ENCODE measurements at regions not wholly inside any gene's neighbourhood (a gene's known extent, or its start where the extent isn't known, plus 50 kb on each side); places are given as distances from the start of the nearest gene placed in this dataset.

GRCh38 chr5:103890313-103890712, 327.7 kb upstream of the NUDT12 start:
- H3K4me3 ChIP-seq: no peak overlapping the region
- intact Hi-C loops (cut with DNase I): no loop called here
- H3K9me3 ChIP-seq: no peaks in the 10 kb centered on the region
- H3K4me1 ChIP-seq (replicated peaks): no peaks in the 10 kb centered on the region
- H3K36me3 ChIP-seq: no peaks in the 10 kb centered on the region
- TF ChIP-seq POLR2A (IDR thresholded peaks at IDR 0.05) (no peak), POLR2AphosphoS5 (IDR thresholded peaks at IDR 0.05) (no peak)
- TF ChIP-seq, protein P1, sequence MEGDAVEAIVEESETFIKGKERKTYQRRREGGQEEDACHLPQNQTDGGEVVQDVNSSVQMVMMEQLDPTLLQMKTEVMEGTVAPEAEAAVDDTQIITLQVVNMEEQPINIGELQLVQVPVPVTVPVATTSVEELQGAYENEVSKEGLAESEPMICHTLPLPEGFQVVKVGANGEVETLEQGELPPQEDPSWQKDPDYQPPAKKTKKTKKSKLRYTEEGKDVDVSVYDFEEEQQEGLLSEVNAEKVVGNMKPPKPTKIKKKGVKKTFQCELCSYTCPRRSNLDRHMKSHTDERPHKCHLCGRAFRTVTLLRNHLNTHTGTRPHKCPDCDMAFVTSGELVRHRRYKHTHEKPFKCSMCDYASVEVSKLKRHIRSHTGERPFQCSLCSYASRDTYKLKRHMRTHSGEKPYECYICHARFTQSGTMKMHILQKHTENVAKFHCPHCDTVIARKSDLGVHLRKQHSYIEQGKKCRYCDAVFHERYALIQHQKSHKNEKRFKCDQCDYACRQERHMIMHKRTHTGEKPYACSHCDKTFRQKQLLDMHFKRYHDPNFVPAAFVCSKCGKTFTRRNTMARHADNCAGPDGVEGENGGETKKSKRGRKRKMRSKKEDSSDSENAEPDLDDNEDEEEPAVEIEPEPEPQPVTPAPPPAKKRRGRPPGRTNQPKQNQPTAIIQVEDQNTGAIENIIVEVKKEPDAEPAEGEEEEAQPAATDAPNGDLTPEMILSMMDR (IDR thresholded peaks at IDR 0.05): no peak
- WGBS: 53% methylated on average over 1 of the region's 1 CpG
- H3K27ac ChIP-seq: no peak overlapping the region
- no peak for DNase-seq (ENCODE audit: low spot score)
- H3K27me3 ChIP-seq (replicated peaks; ENCODE audit: insufficient read depth): no peaks in the 10 kb centered on the region

DNA sequence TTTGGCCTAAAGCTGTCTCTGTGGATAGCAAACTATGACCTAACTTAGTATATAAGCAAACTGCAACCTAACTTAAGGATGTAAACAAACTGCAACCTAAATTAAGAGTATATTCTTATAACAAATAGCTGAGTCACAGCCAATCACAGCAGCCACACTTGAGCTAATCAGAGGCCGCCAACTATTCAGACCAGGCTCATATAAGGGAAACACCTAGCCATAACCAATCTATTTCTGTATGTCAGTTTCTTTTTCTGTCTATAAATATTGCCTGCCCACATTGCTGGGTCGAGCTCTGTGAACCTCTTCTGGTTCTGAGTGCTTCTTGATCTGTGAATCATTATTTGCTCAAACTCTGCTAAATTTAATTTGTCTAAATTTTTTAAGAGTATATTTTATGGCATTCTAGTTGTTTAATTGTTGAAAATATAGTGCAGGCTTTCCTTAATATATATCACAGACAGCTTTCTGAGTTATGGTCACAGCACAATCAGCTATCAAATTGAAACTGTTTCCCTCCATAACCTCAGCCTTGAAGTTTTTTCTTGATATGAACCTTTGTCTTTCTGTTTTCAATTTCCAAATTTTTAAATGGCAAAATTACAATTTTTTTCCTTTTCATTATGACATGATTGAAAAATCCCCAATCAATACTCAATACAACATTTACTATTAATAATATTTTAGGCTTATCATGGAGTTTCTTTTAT, 327.1 kb upstream of the NUDT12 start:
- DNase-seq (ENCODE audit: low spot score): no peak
- Histone ChIP-seq H3K4me3 (no peak overlapping the region), H3K9me3 (no peaks in the 10 kb centered on the region), H3K27me3 (replicated peaks; ENCODE audit: insufficient read depth) (no peaks in the 10 kb centered on the region), H3K36me3 (no peaks in the 10 kb centered on the region), H3K4me1 (replicated peaks) (no peaks in the 10 kb centered on the region), H3K27ac (no peak overlapping the region)
- 83% methylated on average over 2 of the region's 2 CpGs for WGBS
- TF ChIP-seq POLR2AphosphoS5 (IDR thresholded peaks at IDR 0.05): no peak
- no peak for TF ChIP-seq POLR2A (IDR thresholded peaks at IDR 0.05)
- TF ChIP-seq, protein P1 (IDR thresholded peaks at IDR 0.05): no peak
- intact Hi-C loops (cut with DNase I): no loop called here

DNA sequence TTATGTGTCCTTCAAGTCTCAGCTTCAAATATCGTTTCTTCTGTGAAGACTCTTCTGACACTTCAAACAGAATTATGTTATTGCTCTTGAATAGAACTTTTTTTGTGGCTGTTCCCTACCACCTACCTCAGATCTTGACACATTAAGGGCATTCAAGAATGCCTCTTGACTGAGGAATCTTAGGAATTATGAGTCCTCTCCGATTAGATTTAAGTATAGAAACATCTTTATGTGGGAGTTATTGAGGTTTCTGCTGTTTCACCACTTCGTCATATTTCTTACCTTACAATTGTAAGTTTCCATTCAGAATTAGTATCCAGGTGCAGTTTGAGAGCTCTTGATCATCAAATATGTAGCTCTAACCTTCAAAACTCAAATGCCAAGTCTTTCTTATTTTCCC, 324.2 kb upstream of the NUDT12 start:
- H3K27me3 ChIP-seq (replicated peaks; ENCODE audit: insufficient read depth): no peaks in the 10 kb centered on the region
- H3K9me3 ChIP-seq: no peaks in the 10 kb centered on the region
- no peak overlapping the region for H3K4me3 ChIP-seq
- no peaks in the 10 kb centered on the region for H3K4me1 ChIP-seq (replicated peaks)
- no peak overlapping the region for H3K27ac ChIP-seq
- WGBS: 86% methylated on average over 3 of the region's 3 CpGs
- no peaks in the 10 kb centered on the region for H3K36me3 ChIP-seq
- intact Hi-C loops (cut with DNase I): no loop called here
- TF ChIP-seq, protein P1 (IDR thresholded peaks at IDR 0.05): no peak
- TF ChIP-seq POLR2A (IDR thresholded peaks at IDR 0.05) (no peak), POLR2AphosphoS5 (IDR thresholded peaks at IDR 0.05) (no peak)
- no peak for DNase-seq (ENCODE audit: low spot score)

DNA sequence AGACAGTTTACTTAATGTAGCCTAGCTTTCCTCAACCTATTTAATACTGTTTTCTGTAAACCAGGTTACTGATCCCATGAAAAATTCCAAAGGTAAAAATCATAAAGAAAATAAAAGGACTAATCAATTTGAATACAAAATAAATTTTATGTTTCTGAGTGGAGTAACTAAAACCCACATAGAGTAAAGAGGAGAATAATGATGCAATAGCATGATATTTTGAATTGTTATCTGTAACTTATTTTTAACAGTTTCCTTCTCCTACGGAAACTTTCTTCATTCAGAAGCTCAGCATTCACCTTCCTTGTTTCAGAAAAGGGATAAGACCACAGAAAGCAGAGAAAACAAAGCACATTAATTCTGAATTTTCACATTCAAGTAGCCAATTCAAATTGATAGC, 320.6 kb upstream of the NUDT12 start:
- Histone ChIP-seq H3K27ac (no peak overlapping the region), H3K4me3 (no peak overlapping the region), H3K9me3 (no peaks in the 10 kb centered on the region), H3K36me3 (no peaks in the 10 kb centered on the region), H3K27me3 (replicated peaks; ENCODE audit: insufficient read depth) (no peaks in the 10 kb centered on the region), H3K4me1 (replicated peaks) (no peaks in the 10 kb centered on the region)
- 88% methylated on average over 1 of the region's 1 CpG for WGBS
- DNase-seq (ENCODE audit: low spot score): no peak
- intact Hi-C loops (cut with DNase I): no loop called here
- TF ChIP-seq POLR2AphosphoS5 (IDR thresholded peaks at IDR 0.05): no peak
- TF ChIP-seq POLR2A (IDR thresholded peaks at IDR 0.05): no peak
- TF ChIP-seq, protein P1 (IDR thresholded peaks at IDR 0.05): no peak

DNA sequence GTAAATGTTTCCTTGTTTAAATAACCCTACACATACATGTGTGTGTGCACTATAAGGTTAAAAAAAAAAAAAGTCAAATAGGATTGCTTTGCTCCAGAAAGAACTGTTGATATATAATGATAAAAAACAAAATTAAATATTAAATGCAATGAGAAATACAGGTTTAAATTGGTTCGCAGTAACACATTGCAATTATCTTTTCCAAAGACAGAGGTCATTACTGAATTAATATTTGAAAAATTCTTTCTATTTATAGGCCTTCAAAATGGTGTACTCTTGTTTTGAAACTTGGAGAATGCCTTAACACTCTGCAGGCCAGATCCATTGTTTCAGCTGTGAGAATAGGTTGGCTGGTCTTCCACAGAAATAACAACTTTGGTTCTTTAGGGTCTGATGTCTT, 319.0 kb upstream of the NUDT12 start:
- Histone ChIP-seq H3K27me3 (replicated peaks; ENCODE audit: insufficient read depth) (no peaks in the 10 kb centered on the region), H3K36me3 (no peaks in the 10 kb centered on the region), H3K27ac (no peak overlapping the region), H3K4me1 (replicated peaks) (no peaks in the 10 kb centered on the region), H3K9me3 (no peaks in the 10 kb centered on the region), H3K4me3 (no peak overlapping the region)
- TF ChIP-seq, protein P1 (IDR thresholded peaks at IDR 0.05): no peak
- TF ChIP-seq POLR2A (IDR thresholded peaks at IDR 0.05) (no peak), POLR2AphosphoS5 (IDR thresholded peaks at IDR 0.05) (no peak)
- no peak for DNase-seq (ENCODE audit: low spot score)
- WGBS: 97% methylated on average over 1 of the region's 1 CpG
- intact Hi-C loops (cut with DNase I): no loop called here
